OCI-LY3 (cell line): ENCODE measurements at regions not wholly inside any gene's neighbourhood (a gene's known extent, or its start where the extent isn't known, plus 50 kb on each side); places are given as distances from the start of the nearest gene placed in this dataset.
"Not testable (repeated sequence)": the region's sequence is repeated elsewhere in the genome, so short reads cannot be mapped to it uniquely, and the experiment has no call there.

Source experiments
- H2AFZ ChIP-seq: fragments of 200-600, 300-600 bp; shearing (Covaris generic); 2 replicates; pipeline ENCODE4 v1.6.0; 2014; ENCODE audit warnings: antibody characterized with exemption, low read depth, low read length
- H3K27ac ChIP-seq: fragments of 200-600, 300-600 bp; sonication (generic); 2 replicates; pipeline ENCODE4 v1.5.1; 2014; ENCODE audit warnings: mild to moderate bottlenecking, low read length, moderate library complexity, mixed read lengths
- H3K27me3 ChIP-seq: fragments of 200-600, 300-600 bp; sonication (generic); 2 replicates; pipeline ENCODE4 v1.6.1; 2014; ENCODE audit warnings: low read depth, low read length, mixed read lengths
- H3K36me3 ChIP-seq: fragments of 200-600, 300-600 bp; sonication (generic); replicated peaks from 2 replicates; pipeline ENCODE3; 2014; ENCODE audit warnings: low read depth, low read length, mixed read lengths
- H3K4me1 ChIP-seq: fragments of 300-600, 200-600 bp; sonication (generic); 2 replicates; pipeline ENCODE4 v1.6.1; 2014; ENCODE audit warnings: low read length, mixed read lengths
- H3K4me2 ChIP-seq: fragments of 200-600, 300-600 bp; sonication (generic); 2 replicates; pipeline ENCODE4 v1.6.1; 2014; ENCODE audit warnings: low read length, mixed read lengths
- H3K4me3 ChIP-seq: fragments of 300-600, 200-600 bp; sonication (generic); 2 replicates; pipeline ENCODE4 v1.5.1; 2014; ENCODE audit warnings: antibody characterized with exemption, mild to moderate bottlenecking, low read length, moderate library complexity
- H3K79me2 ChIP-seq: fragments of 300-600, 200-600 bp; shearing (Covaris generic); 2 replicates; pipeline ENCODE4 v1.6.1; 2014; ENCODE audit warnings: mild to moderate bottlenecking, low read length, mixed read lengths
- H3K9ac ChIP-seq: fragments of 300-600, 200-600 bp; shearing (Covaris generic); 2 replicates; pipeline ENCODE4 v1.6.0; 2014; ENCODE audit warnings: mild to moderate bottlenecking, low read length, moderate library complexity
- H3K9me3 ChIP-seq: fragments of 200-600, 300-600 bp; shearing (Covaris generic); 2 replicates; pipeline ENCODE4 v1.6.1; 2014; ENCODE audit warnings: low read length, mixed read lengths; ENCODE audit not compliant: insufficient read depth
- H4K20me1 ChIP-seq: fragments of 200-600, 300-600 bp; sonication (generic); 2 replicates; pipeline ENCODE4 v1.6.1; 2016; ENCODE audit warnings: low read length, mixed read lengths; ENCODE audit not compliant: insufficient read depth
- EZH2phosphoT487 ChIP-seq: fragments of 200-600 bp; shearing (Covaris generic); IDR thresholded peaks from 2 replicates; pipeline ENCODE4 v1.6.1; 2018; ENCODE audit warnings: antibody characterized with exemption, mixed run types, low read depth
- TF ChIP-seq, protein P1 (sequence below): fragments of 200-600, 300-600 bp; sonication (generic); IDR thresholded peaks from 2 replicates; pipeline ENCODE4 v1.5.1; 2014; ENCODE audit warnings: antibody characterized with exemption, low read length, low read depth

GRCh38 chr7:124183649-124184048 lies 150.8 kb upstream of the TMEM229A start:
- Histone ChIP-seq H3K36me3 (no peaks in the 10 kb centered on the region), H3K4me1 (no peaks in the 10 kb centered on the region), H3K27me3 (no peaks in the 10 kb centered on the region), H3K4me3 (no peak overlapping the region), H4K20me1 (no peaks in the 10 kb centered on the region), H2AFZ (no peak overlapping the region), H3K9ac (no peak overlapping the region), H3K27ac (no peak overlapping the region), H3K79me2 (no peaks in the 10 kb centered on the region), H3K4me2 (no peak overlapping the region), H3K9me3 (no peaks in the 10 kb centered on the region)
- no peak for TF ChIP-seq EZH2phosphoT487
- TF ChIP-seq, protein P1, sequence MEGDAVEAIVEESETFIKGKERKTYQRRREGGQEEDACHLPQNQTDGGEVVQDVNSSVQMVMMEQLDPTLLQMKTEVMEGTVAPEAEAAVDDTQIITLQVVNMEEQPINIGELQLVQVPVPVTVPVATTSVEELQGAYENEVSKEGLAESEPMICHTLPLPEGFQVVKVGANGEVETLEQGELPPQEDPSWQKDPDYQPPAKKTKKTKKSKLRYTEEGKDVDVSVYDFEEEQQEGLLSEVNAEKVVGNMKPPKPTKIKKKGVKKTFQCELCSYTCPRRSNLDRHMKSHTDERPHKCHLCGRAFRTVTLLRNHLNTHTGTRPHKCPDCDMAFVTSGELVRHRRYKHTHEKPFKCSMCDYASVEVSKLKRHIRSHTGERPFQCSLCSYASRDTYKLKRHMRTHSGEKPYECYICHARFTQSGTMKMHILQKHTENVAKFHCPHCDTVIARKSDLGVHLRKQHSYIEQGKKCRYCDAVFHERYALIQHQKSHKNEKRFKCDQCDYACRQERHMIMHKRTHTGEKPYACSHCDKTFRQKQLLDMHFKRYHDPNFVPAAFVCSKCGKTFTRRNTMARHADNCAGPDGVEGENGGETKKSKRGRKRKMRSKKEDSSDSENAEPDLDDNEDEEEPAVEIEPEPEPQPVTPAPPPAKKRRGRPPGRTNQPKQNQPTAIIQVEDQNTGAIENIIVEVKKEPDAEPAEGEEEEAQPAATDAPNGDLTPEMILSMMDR: no peak

GRCh38 chr7:124179641-124180040 lies 146.8 kb upstream of the TMEM229A start:
- no peaks in the 10 kb centered on the region for H3K27me3 ChIP-seq
- H3K9me3 ChIP-seq: no peaks in the 10 kb centered on the region
- no peaks in the 10 kb centered on the region for H3K4me1 ChIP-seq

DNA sequence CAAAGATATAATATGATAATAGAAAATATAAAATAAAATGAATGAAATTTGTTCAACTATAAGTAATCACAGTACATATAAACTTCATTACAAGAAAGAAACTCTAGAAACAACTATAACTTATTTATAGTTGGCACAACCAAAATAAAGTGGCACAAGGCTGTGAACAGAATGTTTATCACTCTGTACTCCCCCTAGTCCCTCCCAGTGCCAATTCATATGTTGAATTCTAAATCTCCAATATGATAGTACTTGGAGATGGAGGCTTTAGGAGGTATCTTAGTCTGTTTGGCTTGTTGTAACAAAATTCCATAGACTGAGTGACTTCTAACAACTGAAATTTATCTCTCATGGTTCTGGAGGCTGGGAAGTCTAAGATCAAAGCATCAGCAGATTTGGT lies 145.0 kb upstream of the TMEM229A start:
- TF ChIP-seq EZH2phosphoT487: no peak
- TF ChIP-seq, protein P1: no peak

More at GRCh38 chr7:124179641-124180040, 146.8 kb upstream of the TMEM229A start:
- no peaks in the 10 kb centered on the region for H4K20me1 ChIP-seq
- no peak overlapping the region for H3K27ac ChIP-seq
- no peak overlapping the region for H3K4me3 ChIP-seq
- TF ChIP-seq EZH2phosphoT487: no peak
- TF ChIP-seq, protein P1: no peak
- no peak overlapping the region for H3K9ac ChIP-seq
- no peaks in the 10 kb centered on the region for H3K36me3 ChIP-seq
- H3K4me2 ChIP-seq: no peak overlapping the region
- H3K79me2 ChIP-seq: no peaks in the 10 kb centered on the region
- no peak overlapping the region for H2AFZ ChIP-seq

GRCh38 chr7:124171812-124172211 lies 138.9 kb upstream of the TMEM229A start:
- not testable (repeated sequence) for H2AFZ ChIP-seq, H3K9ac ChIP-seq, H3K4me1 ChIP-seq, H3K9me3 ChIP-seq, H3K4me2 ChIP-seq, H3K27me3 ChIP-seq, H3K36me3 ChIP-seq, H3K4me3 ChIP-seq, H3K79me2 ChIP-seq, H3K27ac ChIP-seq, H4K20me1 ChIP-seq

More for the DNA sequence above, 145.0 kb upstream of the TMEM229A start:
- no peak overlapping the region for H3K27ac ChIP-seq
- H3K4me2 ChIP-seq: no peak overlapping the region
- H3K4me3 ChIP-seq: no peak overlapping the region
- H3K9me3 ChIP-seq: no peaks in the 10 kb centered on the region
- H4K20me1 ChIP-seq: no peaks in the 10 kb centered on the region
- no peak overlapping the region for H2AFZ ChIP-seq
- no peaks in the 10 kb centered on the region for H3K79me2 ChIP-seq
- no peaks in the 10 kb centered on the region for H3K4me1 ChIP-seq
- no peaks in the 10 kb centered on the region for H3K36me3 ChIP-seq
- no peak overlapping the region for H3K9ac ChIP-seq
- no peaks in the 10 kb centered on the region for H3K27me3 ChIP-seq

DNA sequence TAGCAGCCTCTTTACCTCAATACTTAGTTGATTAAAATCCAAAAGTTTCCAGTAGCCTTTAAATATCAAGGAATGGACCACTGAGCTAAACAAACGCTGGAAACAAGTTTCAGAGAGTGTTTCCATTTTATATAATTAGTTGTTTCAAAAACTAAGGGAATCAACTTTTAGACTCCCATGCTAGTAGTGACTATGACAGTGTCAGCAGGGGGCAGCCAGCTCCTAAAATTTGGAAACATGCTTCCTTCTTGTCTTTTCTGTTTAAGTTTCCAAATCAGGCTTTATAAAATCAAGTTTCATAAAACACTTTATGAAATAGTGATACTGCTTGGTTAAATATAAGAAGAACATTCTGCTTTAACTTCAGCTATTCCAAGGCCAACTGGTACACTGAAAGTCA lies 138.2 kb upstream of the TMEM229A start:
- no peaks in the 10 kb centered on the region for H3K79me2 ChIP-seq
- H3K4me1 ChIP-seq: no peaks in the 10 kb centered on the region
- H3K4me2 ChIP-seq: no peak overlapping the region

More for the DNA sequence above, 138.2 kb upstream of the TMEM229A start:
- Histone ChIP-seq H3K27me3 (no peaks in the 10 kb centered on the region), H4K20me1 (no peaks in the 10 kb centered on the region), H3K9me3 (no peaks in the 10 kb centered on the region), H2AFZ (no peak overlapping the region), H3K9ac (no peak overlapping the region), H3K4me3 (no peak overlapping the region), H3K36me3 (no peaks in the 10 kb centered on the region), H3K27ac (no peak overlapping the region)
- TF ChIP-seq, protein P1: peak; percentile 63
- TF ChIP-seq EZH2phosphoT487: no peak
